ENCODE measurements at regions not wholly inside any gene's neighbourhood (a gene's known extent, or its start where the extent isn't known, plus 50 kb on each side); places are given as distances from the start of the nearest gene placed in this dataset.
"Not testable (repeated sequence)": the region's sequence is repeated elsewhere in the genome, so short reads cannot be mapped to it uniquely, and the experiment has no call there.

- no peak overlapping the region for H3K4me3 ChIP-seq (ENCODE audit: low read length)
- TF ChIP-seq ZNF274 (IDR thresholded peaks at IDR 0.05; ENCODE audit: low read depth, low read length) = no peak
Observed at GRCh38 chr9:31585158-31585557, 799.3 kb upstream of the ACO1 start.

DNA sequence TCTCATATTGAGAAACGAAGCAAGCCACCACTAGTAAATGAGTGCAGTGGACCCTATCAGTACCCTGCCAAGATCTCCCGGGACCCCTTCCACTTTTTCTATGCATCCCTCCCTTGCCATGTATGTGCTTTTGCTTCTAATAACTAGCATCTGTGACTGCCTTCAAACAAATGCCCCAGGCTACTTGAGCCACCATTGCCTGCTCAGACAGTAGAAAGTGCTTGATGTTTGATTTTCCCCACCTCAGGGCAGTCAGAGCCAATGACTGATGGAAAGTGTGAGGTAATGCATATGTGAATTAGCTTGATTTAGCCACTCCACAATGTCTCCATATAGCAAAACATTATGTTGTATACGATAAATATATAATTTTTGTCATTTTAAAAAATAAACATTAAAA is 797.3 kb upstream of the ACO1 start:
- no peak for TF ChIP-seq ZNF274 (IDR thresholded peaks at IDR 0.05; ENCODE audit: low read depth, low read length)
- no peak overlapping the region for H3K4me3 ChIP-seq (ENCODE audit: low read length)

- no peak for TF ChIP-seq ZNF274 (IDR thresholded peaks at IDR 0.05; ENCODE audit: low read depth, low read length)
- no peak overlapping the region for H3K4me3 ChIP-seq (ENCODE audit: low read length)
Observed at GRCh38 chr9:31588006-31588405, 796.4 kb upstream of the ACO1 start.

DNA sequence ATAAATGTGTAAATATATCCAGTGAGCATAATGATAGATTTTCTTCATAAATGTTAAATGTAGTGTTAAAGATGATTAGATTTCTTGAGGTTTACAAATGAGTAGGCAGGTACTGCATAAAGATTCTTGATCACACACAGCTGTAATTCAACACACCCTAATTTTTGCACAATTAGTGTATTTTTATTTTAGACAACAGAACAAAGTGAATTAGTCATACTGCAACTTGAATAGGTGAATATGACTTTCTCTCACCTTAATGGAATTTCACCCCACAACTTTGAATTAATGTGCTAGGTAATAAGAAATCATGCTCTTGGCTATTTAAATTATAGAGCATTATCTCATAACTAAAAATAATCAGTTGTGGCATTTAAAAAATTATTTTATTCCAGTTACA is 795.7 kb upstream of the ACO1 start:
- no peak overlapping the region for H3K4me3 ChIP-seq (ENCODE audit: low read length)
- no peak for TF ChIP-seq ZNF274 (IDR thresholded peaks at IDR 0.05; ENCODE audit: low read depth, low read length)

GRCh38 chr9:31590091-31590490 is 794.4 kb upstream of the ACO1 start:
- H3K4me3 ChIP-seq (ENCODE audit: low read length) = no peak overlapping the region
- TF ChIP-seq ZNF274 (IDR thresholded peaks at IDR 0.05; ENCODE audit: low read depth, low read length) = no peak

DNA sequence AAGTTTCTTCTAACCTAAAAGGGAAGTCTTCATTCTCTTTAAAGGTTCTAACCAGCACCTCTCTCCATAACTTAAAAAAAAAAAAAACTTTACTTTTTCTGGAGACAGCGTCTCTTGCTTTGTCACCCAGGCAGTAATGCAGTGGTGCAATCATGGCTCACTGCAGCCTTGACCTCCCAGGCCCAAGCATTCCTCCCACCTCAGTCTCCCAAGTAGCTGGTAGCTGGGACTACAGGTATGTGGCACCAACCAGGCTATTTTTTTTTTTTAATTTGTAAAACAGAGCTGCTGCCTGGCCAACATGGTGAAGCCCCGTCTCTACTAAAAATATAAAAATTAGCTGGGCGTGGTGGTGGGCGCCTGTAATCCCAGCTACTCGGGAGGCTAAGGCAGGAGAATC is 787.4 kb upstream of the ACO1 start:
- not testable (repeated sequence) for H3K4me3 ChIP-seq (ENCODE audit: low read length)

GRCh38 chr9:31597977-31598376 is 786.5 kb upstream of the ACO1 start:
- no peak overlapping the region for H3K4me3 ChIP-seq (ENCODE audit: low read length)
- TF ChIP-seq ZNF274 (IDR thresholded peaks at IDR 0.05; ENCODE audit: low read depth, low read length) = no peak

DNA sequence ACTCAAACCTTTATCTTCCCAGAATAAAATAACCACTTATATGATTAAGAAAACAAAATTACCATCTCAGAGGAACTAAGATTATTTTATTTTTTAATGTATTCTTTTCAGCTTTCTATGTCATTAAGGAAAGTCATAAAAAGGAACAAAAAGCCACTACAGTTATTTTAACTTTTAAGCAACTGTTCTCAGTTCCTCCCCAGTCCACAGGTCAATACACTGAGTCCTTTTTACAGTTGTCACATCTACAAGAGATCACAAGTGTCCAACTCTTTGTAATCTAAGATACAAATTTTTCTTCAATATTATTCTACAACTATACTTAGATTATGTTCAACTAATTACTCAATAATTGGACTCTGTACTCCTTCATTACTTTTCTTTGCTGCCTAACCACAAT is 782.8 kb upstream of the ACO1 start:
- TF ChIP-seq ZNF274 (IDR thresholded peaks at IDR 0.05; ENCODE audit: low read depth, low read length) = no peak
- H3K4me3 ChIP-seq (ENCODE audit: low read length) = no peak overlapping the region

- TF ChIP-seq ZNF274 (IDR thresholded peaks at IDR 0.05; ENCODE audit: low read depth, low read length) = no peak
- H3K4me3 ChIP-seq (ENCODE audit: low read length) = no peak overlapping the region
Observed at GRCh38 chr9:31604531-31604930, 779.9 kb upstream of the ACO1 start.

- TF ChIP-seq ZNF274 (IDR thresholded peaks at IDR 0.05; ENCODE audit: low read depth, low read length) = no peak
- H3K4me3 ChIP-seq (ENCODE audit: low read length) = no peak overlapping the region
Observed at GRCh38 chr9:31605164-31605563, 779.3 kb upstream of the ACO1 start.

DNA sequence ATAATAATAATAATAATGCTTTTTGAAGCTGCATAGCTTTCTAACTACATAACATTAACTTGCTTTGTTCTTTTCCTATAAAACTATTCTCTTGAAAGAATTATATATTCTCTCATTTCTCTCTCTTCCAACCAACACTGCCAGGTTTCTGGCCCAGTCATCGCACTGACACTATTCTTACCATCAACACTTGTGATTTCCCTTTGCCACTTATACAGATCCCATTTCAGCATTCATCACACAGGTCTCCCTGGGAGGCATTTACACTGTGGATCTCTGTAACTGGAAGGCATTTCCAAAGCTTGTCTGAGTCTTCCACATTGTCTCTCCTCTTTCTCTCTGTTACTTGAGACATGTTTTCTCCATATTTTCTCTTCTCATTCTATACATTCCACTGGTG is 777.8 kb upstream of the ACO1 start:
- no peak for TF ChIP-seq ZNF274 (IDR thresholded peaks at IDR 0.05; ENCODE audit: low read depth, low read length)
- no peak overlapping the region for H3K4me3 ChIP-seq (ENCODE audit: low read length)

DNA sequence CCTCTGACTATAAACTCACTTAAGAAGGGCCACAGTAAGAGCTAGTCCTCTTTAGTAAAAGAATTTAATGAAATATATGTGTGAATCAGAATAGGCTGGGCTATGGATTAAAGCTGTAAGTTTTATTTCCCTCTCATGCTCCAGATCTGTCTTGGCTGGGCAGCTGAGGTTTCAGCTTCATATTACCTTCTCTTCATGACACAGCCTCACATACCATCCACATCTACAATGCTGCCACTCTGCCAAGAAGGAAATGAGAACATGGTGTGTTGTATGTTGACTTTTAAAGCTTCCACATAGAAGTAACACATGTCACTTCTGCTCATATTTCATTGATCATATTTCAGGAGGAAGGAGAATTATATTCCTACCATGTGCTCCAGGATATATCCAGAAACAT is 776.0 kb upstream of the ACO1 start:
- no peak overlapping the region for H3K4me3 ChIP-seq (ENCODE audit: low read length)

DNA sequence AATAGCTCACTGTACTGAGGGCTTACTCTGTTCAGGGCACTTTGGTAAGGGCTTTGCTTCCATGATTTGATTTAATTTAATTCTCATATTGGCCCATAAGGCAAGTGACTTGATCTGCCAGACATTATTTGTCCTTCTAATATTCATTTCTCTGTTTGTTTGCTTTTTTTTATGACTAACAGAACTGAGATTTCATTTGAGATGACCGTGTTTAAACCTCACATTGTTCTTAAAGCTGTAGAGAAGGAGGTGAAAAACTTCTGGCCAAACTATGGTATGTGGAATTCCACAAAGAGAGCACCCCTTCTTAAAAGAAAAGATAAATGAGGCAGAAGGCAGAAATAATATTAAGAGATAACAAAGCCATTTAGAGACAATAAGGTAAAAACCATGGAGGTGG is 775.6 kb upstream of the ACO1 start:
- TF ChIP-seq ZNF274 (IDR thresholded peaks at IDR 0.05; ENCODE audit: low read depth, low read length) = no peak
- no peak overlapping the region for H3K4me3 ChIP-seq (ENCODE audit: low read length)

More for the DNA sequence above, 776.0 kb upstream of the ACO1 start:
- no peak for TF ChIP-seq ZNF274 (IDR thresholded peaks at IDR 0.05; ENCODE audit: low read depth, low read length)

DNA sequence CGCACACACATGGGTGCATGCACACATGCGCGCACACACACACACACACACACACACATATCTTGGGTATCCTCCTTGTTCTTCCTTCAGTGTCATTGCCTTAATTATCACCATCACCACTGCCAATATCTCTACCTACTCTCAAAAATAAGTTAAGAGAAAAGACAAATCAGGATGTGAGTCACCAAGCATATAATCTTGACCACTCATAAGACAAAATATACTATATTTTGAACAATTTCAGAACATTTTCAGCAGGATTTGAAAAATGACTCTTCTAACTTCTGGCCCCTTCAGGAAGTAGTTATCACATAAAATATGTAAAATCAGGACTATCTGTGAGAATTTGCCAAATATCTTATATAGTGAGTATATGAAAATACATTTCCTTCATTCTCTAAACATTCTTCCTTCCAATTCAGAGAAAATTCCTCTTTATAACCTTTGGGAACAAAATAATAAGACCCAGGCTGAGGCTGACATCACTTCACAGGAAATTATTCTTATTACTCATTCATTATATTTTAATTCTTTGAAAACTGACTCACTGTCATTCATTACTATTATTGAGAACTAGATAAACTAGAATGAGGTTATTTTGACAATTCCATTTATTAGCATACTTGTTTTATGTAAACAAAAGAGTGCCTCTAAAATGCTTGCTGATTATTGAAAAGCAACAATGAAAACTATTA is 772.0 kb upstream of the ACO1 start:
- no peak overlapping the region for H3K4me3 ChIP-seq (ENCODE audit: low read length)
- no peak for TF ChIP-seq ZNF274 (IDR thresholded peaks at IDR 0.05; ENCODE audit: low read depth, low read length)

DNA sequence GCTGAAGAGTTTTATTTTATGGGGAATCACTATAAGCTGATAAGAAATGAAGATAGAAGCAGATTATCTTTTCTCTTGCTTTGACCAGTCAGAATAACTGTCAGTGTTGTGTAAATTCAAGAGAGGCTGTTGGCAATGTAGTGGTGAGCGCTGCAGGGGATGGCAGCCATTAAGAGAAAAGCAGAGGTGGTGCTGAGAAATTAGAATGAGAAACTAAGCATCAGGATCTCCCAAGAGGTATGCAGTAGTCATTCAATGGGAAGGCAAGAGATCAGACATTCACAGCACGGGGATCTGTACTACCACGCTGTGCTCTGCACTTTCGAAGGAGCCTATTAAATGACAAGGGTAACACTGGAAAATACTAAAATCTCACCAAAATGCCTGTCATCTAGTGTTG is 768.5 kb upstream of the ACO1 start:
- TF ChIP-seq ZNF274 (IDR thresholded peaks at IDR 0.05; ENCODE audit: low read depth, low read length) = no peak
- no peak overlapping the region for H3K4me3 ChIP-seq (ENCODE audit: low read length)

DNA sequence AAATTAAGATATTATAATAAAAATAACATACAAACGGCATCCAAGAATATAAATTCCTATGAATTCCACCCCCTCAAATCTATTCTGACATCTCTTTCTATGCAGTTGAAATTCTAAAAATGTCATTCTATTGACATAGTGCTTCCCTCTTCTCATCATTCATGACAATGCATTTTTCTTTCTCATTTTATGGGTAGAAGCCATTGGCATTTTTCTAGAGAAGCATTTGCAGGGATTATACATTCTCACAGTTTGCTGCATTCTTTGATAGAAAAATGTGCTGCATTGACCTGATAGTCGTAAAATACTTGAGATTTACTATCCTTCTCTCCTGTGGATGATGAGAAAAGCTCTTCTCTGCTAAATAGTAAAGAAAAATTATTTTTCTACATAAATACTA is 760.9 kb upstream of the ACO1 start:
- TF ChIP-seq ZNF274 (IDR thresholded peaks at IDR 0.05; ENCODE audit: low read depth, low read length) = no peak

More for the DNA sequence above, 760.9 kb upstream of the ACO1 start:
- no peak overlapping the region for H3K4me3 ChIP-seq (ENCODE audit: low read length)

All from GM08714 (cell line).